Fibroblast of lung (primary cell): ENCODE measurements at regions not wholly inside any gene's neighbourhood (a gene's known extent, or its start where the extent isn't known, plus 50 kb on each side); places are given as distances from the start of the nearest gene placed in this dataset.

Source experiments
- EZH2 ChIP-seq: IDR thresholded peaks from 2 replicates; pipeline ENCODE4 v1.5.1; 2012; ENCODE audit warnings: low read length, control low read depth, mild to moderate bottlenecking; ENCODE audit errors: missing control alignments
- TF ChIP-seq, protein P1 (sequence below), 2 donors: IDR thresholded peaks in 1 of 2; conservative IDR thresholded peaks in 1 of 2; 1 replicate in 1 of 2; 2 replicates in 1 of 2; pipeline ENCODE4 v1.5.1; 2011 to 2012; ENCODE audit warnings: low read length in 2 of 2, control low read depth in 1 of 2, inconsistent platforms in 1 of 2, low read depth in 1 of 2, mild to moderate bottlenecking in 1 of 2

GRCh38 chr2:195505701-195506100 is 151.3 kb upstream of the SLC39A10 start:
- TF ChIP-seq, protein P1, sequence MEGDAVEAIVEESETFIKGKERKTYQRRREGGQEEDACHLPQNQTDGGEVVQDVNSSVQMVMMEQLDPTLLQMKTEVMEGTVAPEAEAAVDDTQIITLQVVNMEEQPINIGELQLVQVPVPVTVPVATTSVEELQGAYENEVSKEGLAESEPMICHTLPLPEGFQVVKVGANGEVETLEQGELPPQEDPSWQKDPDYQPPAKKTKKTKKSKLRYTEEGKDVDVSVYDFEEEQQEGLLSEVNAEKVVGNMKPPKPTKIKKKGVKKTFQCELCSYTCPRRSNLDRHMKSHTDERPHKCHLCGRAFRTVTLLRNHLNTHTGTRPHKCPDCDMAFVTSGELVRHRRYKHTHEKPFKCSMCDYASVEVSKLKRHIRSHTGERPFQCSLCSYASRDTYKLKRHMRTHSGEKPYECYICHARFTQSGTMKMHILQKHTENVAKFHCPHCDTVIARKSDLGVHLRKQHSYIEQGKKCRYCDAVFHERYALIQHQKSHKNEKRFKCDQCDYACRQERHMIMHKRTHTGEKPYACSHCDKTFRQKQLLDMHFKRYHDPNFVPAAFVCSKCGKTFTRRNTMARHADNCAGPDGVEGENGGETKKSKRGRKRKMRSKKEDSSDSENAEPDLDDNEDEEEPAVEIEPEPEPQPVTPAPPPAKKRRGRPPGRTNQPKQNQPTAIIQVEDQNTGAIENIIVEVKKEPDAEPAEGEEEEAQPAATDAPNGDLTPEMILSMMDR (conservative IDR thresholded peaks at IDR 0.05 in 1 of 2, IDR thresholded peaks at IDR 0.05 in 1 of 2; ENCODE audit: low read depth in 1 of 2, low read length in 2 of 2): no peak
- no peak for TF ChIP-seq EZH2
